Kasumi-1 (cell line): ENCODE measurements at regions not wholly inside any gene's neighbourhood (a gene's known extent, or its start where the extent isn't known, plus 50 kb on each side); places are given as distances from the start of the nearest gene placed in this dataset.
"Not testable (repeated sequence)": the region's sequence is repeated elsewhere in the genome, so short reads cannot be mapped to it uniquely, and the experiment has no call there.

Experiments
- DNase-seq, 2 experiments: peaks; one replicate each; lab custom pipeline; 2025; lab: John Stamatoyannopoulos, UW

DNA sequence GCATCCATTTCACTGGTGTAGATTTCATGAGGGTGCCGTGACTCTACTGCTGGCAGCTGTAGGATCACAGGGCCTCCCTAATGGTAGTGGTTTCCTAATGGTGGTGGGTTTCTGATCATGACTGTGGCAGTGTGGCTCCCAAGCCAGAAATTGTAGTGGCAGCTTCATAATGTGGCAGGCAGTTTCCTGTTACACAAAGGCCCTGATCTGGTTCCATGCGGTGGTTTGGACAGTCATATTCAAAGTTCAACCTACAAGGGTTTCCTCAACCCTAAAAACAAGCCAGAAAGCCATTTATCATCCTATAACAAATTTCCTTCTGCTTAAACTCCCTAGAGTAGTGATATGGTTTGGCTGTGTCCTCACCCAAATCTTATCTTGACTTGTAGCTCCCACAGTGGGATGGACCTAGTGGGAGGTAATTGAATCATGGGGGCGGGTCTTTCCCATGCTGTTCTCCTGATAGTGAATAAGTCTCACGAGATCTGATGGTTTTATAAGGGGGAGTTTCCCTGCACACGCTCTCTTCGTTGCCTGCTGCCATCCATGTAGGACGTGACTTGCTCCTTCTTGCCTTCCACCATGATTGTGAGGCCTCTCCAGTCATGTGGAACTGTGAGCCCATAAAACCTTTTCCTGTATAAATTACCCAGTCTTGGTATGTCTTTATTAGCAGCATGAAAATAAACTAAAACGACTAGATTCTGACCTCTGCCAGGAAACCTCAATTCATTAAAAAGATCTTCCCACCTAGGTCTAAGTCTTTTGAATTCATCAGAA, 257.1 kb downstream of the EFCAB11 start:
- no peak for DNase-seq

DNA sequence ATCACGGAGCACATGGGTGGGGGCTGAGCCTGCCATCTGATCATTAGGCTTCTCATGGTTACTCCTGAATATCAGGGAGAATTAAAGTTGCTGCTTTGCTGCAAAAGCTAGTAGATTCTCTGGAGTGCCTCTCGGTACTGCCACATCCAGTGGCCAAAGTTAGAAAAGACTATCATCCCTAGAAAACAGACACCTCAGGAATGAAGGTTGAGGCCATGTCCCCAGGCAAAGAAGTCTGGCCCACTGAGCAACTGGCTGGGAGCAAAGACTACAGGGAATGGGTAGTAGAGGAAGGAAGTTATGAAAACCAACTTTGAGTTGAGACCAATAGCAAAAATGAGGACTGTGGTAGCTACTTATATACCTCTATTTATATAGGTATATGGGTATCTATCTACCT, 258.7 kb downstream of the EFCAB11 start:
- DNase-seq, result no peak

DNA sequence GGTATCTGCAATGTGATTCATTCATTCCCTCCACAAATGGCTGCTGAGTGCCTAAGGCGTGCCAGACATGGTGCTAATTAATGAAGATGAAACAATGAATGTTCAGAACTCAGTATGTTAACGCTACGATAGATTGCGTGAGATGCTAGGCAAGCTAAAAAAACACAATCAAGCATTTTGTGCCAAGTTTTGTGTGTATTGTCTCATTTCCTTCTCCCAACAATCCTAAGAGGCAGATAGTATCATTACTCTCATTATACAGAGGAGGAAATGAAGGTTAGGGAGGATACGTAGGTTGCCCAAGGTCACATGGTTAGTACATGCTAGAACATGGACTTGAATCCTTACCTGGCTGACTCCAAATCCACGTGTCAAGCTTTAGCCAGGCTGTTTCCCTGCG, 264.4 kb downstream of the EFCAB11 start:
- DNase-seq, result no peak

GRCh38 chr14:89689711-89690110, 264.8 kb downstream of the EFCAB11 start:
- not testable (repeated sequence) for DNase-seq

DNA sequence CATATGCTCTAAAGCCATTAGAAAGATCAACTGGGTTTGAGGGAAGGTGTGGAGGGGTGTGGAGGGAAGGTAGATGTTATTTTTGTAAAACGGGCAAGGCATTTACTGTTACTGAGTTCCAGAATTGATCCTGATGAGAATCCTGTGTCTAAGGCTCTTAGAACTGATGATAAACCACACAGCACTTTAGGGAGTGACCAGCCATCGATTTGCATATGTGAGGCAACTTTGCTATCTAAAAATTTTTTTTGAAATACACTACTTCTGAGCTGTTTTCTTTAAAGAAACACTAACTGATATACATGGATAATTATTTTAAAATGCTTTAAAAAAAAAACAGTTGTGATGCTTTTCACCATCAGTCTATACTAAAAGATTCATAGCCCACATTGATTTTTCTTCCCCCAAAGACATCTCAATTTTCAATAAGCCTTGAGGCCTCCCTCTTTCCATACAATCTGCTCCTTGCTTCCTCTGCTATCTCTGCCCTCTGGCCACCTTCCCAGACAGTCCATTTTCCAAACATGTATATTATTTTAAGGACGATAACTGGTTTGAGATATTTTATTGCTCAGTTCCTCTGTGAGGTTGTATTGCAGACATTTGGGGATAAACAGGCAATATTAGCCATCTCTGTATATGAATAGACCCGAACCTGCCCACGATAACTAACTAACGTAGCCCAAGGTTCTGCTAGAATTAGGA, 265.9 kb downstream of the EFCAB11 start:
- no peak for DNase-seq

DNA sequence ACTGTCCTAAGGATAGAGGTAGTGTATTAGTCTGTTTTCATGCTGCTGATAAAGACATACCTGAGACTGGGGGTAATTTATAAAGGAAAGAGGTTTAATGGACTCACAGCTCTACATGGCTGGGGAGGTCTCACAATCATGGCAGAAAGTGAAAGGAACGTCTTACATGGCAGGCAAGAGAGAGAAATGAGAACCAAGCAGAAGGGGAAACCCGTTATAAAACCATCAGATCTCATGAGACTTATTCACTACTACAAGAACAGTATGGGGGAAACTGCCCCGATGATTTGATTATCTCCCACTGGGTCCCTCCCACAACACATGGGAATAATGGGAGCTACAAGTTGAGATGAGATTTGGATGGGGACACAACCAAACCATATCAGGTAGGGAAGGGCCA, 267.4 kb downstream of the EFCAB11 start:
- DNase-seq, result not testable (repeated sequence)

GRCh38 chr14:89684139-89684538, 267.1 kb upstream of the FOXN3 start:
- DNase-seq, result no peak

- DNase-seq, result peak; percentile 37 to 45
These were observed 264.3 kb upstream of the FOXN3 start for GRCh38 chr14:89681086-89682018.

DNA sequence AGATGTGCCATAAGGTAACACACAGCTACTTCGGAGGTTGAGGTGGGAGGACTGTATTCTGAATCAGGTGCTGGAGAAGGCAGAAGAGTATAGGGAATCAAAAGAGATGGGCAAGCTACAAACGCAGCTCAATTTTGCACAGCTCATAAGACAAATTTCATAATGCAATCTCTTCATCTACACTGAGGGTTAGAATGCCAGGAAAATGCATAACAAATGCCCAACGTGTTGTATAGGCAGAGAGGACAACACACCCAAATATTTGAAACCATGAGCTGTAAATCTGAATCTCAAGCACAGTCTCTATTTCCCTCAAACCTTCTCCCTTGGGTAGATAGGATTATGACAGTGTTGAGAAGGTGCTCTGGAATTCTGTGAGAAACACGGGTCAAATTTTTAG, 263.1 kb upstream of the FOXN3 start:
- no peak for DNase-seq

- no peak for DNase-seq
These were observed 261.7 kb upstream of the FOXN3 start for GRCh38 chr14:89678768-89679167.

DNA sequence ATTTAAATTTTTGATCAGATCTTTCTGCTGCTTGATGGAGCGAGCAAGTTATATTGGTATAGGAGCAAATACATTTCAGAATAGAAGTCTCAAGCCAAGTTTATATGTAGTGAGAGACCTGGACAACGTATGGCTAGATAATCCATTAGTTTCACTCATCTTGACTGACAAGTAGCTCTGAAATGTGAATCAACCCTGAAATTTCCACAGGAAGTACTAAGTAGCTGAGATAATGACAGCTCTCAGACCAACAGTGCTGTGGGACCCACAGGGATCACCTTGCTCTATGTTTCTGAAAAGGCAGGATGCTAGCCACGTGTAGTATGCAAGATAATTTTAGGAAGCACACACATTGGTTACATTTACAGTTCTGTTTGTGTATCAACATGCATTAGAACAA, 258.6 kb upstream of the FOXN3 start:
- DNase-seq, result no peak

DNA sequence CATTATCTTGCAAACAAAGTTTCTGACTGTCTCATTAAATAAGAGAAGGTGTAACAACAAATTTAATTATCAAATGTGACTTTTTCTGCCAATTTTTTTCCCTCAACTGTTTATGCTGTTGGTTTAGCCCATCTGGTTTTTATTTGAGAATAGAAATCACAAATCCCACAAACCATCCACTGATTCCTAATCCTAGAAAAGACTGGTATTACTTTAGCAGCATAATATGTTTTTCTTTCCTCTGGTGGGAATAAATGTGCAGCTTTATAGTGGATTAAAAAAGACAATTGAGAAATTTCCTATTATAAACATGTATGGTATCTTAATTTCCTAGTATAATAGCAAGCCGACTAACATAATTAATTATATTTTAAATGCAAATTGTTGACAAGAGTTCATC, 257.9 kb upstream of the FOXN3 start:
- no peak for DNase-seq

- DNase-seq, result no peak
These were observed 257.2 kb upstream of the FOXN3 start for GRCh38 chr14:89674240-89674639.

GRCh38 chr14:89673512-89674225, 256.6 kb upstream of the FOXN3 start:
- DNase-seq, result no peak

GRCh38 chr14:89672636-89673511, 255.8 kb upstream of the FOXN3 start:
- peak; percentile 19 to 36 for DNase-seq

- peak; percentile 95 to 99 for DNase-seq
These were observed 252.2 kb upstream of the FOXN3 start for GRCh38 chr14:89669193-89669592.

DNA sequence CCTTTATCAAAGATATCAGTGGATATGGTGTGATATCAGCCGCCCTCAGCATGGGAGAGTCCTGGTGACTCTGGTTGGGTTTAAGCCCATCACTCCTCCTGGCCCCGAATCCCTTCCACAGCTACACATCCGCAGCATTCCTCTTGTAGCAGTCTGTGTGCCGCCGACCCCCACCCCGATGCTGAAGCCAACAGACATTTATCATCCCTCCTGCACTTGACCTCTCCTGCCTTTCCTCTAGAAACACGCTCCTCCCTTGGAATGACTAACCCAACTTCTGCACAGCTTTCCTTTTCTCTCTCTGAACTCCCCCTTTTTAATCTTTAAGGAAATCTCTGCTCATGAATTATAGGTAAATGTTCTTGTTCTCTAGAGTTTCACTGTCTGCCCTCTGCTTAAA, 250.9 kb upstream of the FOXN3 start:
- no peak for DNase-seq

DNA sequence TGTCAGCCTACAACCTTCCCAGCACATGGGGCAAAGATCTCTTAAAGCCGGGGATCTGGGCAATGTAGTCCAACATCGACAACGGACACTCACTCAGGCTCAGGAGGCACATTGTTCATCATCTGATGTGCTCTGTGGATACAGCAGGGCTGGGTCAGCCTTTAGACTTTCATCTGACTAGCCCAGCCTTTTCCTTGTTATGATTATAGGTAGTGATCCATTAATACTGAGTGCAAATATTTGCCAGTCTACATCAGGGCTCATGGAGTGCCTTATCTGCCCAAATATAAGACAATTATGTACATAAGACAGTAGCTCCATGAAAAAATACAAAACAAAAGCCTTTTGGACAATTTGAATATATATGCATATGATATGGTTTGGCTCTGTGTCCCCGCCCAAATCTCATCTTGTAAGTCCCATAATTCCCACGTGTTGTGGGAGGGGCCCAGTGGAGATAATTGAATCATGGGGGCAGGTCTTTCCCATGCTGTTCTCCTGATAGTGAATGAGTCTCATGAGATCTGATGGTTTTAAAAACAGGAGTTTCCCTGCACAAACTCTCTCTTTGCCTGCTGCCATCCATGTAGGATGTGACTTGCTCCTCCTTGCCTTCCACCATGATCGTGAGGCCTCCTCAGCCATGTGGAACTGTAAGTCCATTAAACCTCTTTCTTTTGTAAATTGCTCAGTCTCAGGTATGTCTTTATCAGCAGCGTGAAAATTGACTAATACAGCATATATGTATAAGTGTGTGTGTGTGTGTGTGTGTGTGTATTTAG, 248.5 kb upstream of the FOXN3 start:
- DNase-seq, result not testable (repeated sequence)

- no peak for DNase-seq
These were observed 244.4 kb upstream of the FOXN3 start for GRCh38 chr14:89661392-89661791.
